ENCODE measurements at regions not wholly inside any gene's neighbourhood (a gene's known extent, or its start where the extent isn't known, plus 50 kb on each side); places are given as distances from the start of the nearest gene placed in this dataset.

DNA sequence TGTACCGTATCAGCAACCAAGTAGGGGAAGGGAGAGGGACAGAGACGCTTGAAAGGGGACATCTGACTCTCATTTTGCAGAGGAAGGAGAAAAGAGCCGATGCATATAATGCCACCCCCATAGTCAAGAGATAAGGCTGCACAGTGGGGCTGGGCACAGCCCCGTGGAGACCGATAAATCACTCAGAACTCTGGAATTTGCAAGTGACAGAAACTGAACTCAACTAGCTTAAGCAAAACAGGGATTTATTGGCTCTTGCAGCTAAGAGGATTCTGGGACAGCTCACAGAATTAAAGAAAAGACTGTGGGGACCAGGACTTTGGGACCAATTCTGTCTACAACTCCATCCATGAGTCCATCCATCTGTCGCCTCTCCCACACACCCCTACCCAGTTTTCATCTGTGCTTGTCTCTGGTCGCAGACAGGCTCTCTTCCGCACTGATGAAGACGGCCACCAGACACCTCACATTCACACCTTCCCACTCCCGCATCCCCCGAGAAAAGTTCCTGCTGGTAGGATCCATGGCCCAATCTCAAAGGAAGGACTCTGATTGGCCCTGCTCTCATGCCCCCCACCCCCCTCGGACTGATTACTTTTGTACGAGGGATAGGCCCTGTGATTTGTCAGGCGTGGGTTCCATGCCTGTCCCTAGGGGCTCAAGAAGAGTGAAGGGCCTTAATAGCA is 105.9 kb upstream of the RPL38 start:
- no peak for DNase-seq (ENCODE audit: low read depth, low spot score)
- ChIA-PET CTCF (no interaction called here), POLR2A (no interaction called here)

DNA sequence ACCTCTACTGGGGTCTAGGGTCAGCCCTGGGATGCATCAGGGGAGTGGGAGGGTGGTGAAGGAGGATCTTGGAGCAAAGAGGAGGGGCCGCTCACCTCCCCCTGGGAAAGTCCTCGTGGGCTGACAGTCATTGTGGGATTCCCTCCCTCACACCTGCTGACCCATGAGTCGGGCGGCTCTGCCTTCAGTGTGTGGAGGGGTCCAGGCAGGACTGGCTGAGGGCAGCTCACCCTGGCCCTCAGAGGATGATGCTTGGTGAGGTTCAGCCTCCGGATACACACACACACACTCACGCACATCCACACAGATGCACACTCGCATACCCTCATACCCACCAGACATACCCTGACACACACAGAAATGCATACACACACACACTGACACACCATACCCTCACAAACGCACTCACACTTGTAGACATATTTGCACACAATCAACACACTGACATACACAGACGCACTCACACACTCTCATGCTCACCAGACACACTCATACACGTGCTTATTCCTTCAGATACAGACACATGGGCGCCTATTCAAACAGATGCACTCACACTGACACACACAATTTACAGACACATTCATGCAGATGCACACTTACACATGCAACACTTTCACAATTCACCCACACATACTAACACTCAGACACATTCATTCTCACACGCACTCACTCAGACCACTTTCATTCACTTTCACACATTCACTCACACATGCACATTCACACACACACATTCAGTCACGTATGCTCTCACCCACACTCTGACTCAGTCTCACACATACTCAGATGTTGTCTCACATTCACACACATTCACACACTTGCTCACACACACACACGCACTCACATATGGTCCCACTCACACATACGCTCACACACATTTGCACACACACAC is 105.1 kb upstream of the RPL38 start:
- DNase-seq (ENCODE audit: low read depth, low spot score), result no peak
- POLR2A ChIA-PET, result no interaction called here
- CTCF ChIA-PET, result no interaction called here
- TF ChIP-seq, protein P1, sequence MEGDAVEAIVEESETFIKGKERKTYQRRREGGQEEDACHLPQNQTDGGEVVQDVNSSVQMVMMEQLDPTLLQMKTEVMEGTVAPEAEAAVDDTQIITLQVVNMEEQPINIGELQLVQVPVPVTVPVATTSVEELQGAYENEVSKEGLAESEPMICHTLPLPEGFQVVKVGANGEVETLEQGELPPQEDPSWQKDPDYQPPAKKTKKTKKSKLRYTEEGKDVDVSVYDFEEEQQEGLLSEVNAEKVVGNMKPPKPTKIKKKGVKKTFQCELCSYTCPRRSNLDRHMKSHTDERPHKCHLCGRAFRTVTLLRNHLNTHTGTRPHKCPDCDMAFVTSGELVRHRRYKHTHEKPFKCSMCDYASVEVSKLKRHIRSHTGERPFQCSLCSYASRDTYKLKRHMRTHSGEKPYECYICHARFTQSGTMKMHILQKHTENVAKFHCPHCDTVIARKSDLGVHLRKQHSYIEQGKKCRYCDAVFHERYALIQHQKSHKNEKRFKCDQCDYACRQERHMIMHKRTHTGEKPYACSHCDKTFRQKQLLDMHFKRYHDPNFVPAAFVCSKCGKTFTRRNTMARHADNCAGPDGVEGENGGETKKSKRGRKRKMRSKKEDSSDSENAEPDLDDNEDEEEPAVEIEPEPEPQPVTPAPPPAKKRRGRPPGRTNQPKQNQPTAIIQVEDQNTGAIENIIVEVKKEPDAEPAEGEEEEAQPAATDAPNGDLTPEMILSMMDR (IDR thresholded peaks at IDR 0.05; ENCODE audit: insufficient read depth, low read length, missing control alignments), result no peak
- H3K4me3 ChIP-seq (ENCODE audit: low read depth, low read length), result no peak overlapping the region

More for the DNA sequence above, 105.9 kb upstream of the RPL38 start:
- H3K4me3 ChIP-seq (ENCODE audit: low read depth, low read length), result no peak overlapping the region
- TF ChIP-seq, protein P1 (IDR thresholded peaks at IDR 0.05; ENCODE audit: insufficient read depth, low read length, missing control alignments), result no peak

DNA sequence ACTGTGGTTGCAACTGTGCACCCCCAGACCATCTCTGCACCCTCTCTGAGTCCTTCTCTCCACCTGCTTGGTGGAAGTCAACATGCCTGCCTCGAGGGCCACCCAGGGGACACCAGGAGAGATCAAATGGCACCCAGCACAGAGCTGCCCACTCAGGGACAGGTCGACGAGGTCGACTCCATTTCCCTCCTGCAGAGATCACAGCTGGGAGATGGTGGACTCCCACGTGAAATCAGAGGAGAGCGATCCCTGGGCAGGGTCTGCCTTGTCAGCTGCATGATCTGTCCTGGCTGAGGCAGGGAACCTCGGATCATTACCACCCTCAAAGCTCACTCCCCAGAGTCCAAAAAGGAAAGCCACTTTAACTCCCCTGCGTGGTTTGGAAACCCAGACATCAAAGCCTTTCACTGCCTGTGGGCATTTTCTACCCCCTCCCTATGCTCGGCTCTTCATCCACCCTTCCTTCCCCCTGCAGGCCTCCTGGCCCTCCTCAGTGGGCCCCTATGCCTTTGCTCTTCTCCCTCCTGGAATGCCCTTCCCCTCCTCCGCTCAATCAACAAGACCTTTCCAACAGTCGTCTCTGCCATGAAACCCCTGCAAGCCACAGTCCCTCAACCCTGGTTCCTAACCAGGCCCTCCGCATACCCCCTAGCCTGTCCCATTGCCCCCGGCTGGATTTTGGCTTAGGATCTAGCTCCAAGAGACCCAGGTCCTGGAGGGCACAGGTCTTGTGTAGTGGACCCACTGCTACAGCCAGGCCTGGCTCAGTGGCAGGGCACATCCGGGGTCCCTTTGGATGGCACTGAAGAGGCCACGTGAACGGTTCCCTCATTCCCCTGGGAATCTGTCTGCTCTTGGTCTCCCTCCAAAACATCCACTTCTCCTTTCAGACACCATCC is 103.8 kb upstream of the RPL38 start:
- ChIA-PET POLR2A (no interaction called here), CTCF (no interaction called here)
- H3K4me3 ChIP-seq (ENCODE audit: low read depth, low read length), result no peak overlapping the region
- DNase-seq (ENCODE audit: low read depth, low spot score), result no peak
- TF ChIP-seq, protein P1 (IDR thresholded peaks at IDR 0.05; ENCODE audit: insufficient read depth, low read length, missing control alignments), result no peak

DNA sequence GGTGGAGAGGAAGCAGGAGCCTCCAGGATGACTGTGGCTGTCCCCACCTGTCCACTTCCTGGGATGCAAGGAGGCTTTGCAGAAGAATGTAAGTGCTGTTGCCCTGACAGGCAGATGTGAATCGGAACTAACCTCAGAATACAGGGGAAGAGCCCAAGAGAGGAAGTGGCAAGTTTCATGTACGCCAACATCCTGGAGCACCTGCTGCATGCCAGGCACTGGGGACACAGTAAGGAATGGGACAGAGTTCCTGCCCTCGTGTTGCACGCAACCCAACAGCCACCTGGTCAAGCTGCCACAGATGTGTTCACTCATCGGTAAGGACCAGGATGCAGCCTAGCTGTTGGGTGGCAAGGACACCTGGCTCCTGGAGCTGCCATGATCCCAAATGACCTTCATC is 98.6 kb upstream of the RPL38 start:
- ChIA-PET CTCF (no interaction called here), POLR2A (no interaction called here)
- H3K4me3 ChIP-seq (ENCODE audit: low read depth, low read length), result no peak overlapping the region
- DNase-seq (ENCODE audit: low read depth, low spot score), result no peak
- TF ChIP-seq, protein P1 (IDR thresholded peaks at IDR 0.05; ENCODE audit: insufficient read depth, low read length, missing control alignments), result no peak

DNA sequence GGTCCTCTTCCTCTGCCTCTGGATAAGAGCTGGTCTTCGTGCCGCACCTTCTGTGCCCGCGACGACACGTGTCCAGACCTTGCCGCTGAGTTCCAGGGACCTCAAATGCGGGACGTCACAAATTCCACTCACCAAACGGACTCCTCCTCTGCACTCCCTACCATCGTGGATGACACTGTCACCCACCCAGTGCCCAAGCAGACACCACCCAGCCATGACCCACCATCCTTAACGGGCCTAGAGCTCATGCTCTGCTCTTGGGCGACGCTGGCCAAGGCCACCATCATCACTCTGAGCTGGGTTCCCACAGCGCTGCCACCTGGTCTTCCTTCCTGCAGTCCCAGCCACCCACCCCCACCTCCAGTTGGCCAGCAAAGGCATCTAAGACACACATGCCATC is 96.4 kb upstream of the RPL38 start:
- TF ChIP-seq, protein P1 (IDR thresholded peaks at IDR 0.05; ENCODE audit: insufficient read depth, low read length, missing control alignments), result no peak
- no peak overlapping the region for H3K4me3 ChIP-seq (ENCODE audit: low read depth, low read length)
- POLR2A ChIA-PET, result no interaction called here
- CTCF ChIA-PET, result no interaction called here
- no peak for DNase-seq (ENCODE audit: low read depth, low spot score)

All from AG04449 (cell line).